SK-N-MC (cell line): ENCODE measurements at regions not wholly inside any gene's neighbourhood (a gene's known extent, or its start where the extent isn't known, plus 50 kb on each side); places are given as distances from the start of the nearest gene placed in this dataset.

Source experiments
- EZH2 ChIP-seq: fragments of 200-600 bp; sonication (generic); IDR thresholded peaks from one replicate; pipeline ENCODE4 v1.6.1; 2017; ENCODE audit warnings: antibody characterized with exemption
- POLR2AphosphoS5 ChIP-seq: IDR thresholded peaks from 2 replicates; pipeline ENCODE4 v1.6.1; 2012; ENCODE audit warnings: mild to moderate bottlenecking, low read depth, low read length, borderline replicate concordance

DNA sequence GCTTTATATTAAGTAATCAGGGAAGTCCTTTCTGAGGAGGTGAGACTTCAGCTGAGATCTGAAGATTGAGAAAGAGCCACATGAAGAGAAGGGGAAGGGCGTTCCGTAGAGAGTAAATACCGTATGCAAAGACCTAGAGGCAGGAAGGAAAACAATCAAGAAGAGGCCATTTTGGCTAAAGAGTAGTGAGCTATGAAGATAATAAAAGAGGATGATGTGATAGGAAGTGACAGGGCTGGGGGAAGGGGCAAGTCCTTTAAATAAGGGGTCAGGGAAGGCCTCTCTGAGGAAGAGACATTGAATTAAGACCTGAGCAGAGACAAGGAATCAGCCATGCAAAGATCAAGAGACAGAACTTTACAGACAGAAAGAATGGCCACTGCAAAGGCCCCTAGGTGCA is 86.2 kb downstream of the ZIC3 start:
- no peak for TF ChIP-seq EZH2
- TF ChIP-seq POLR2AphosphoS5: no peak
